B cell (primary cell): ENCODE measurements at regions not wholly inside any gene's neighbourhood (a gene's known extent, or its start where the extent isn't known, plus 50 kb on each side); places are given as distances from the start of the nearest gene placed in this dataset.

Experiments
- ATAC-seq: fragments of 200-7000 bp; cut with Tn5 transposase; one replicate; pipeline ENCODE4 v1.10.0; 2021; ENCODE audit warnings: low read depth, mild to moderate bottlenecking, moderate number of reproducible peaks, moderate library complexity
- CTCF ChIA-PET: fragments of 350-600 bp; sonication (Branson Sonifier 250); formaldehyde crosslinking; loops from one replicate; lab custom pipeline; 2021; ENCODE audit warnings: antibody characterized with exemption, inconsistent platforms; lab: Charles Lee
- POLR2A ChIA-PET: fragments of 350-600 bp; sonication (Branson Sonifier 250); formaldehyde crosslinking; loops from one replicate; lab custom pipeline; 2021; ENCODE audit warnings: antibody characterized with exemption; lab: Charles Lee
- DNase-seq: peaks from one replicate; pipeline ENCODE4 v3.0.0; 2013
- H2AFZ ChIP-seq: 2 replicates; pipeline ENCODE4 v1.6.1; 2012; ENCODE audit warnings: mild to moderate bottlenecking, low read depth, low read length; ENCODE audit not compliant: insufficient read depth, poor library complexity, severe bottlenecking
- H3K27ac ChIP-seq, 2 donors: 1 replicate in 1 of 2; 2 replicates in 1 of 2; pipeline ENCODE4 v1.5.1; 2012 to 2013; ENCODE audit warnings: low read length in 2 of 2, mild to moderate bottlenecking in 2 of 2, moderate library complexity in 1 of 2
- H3K27me3 ChIP-seq, 4 experiments: fragments of 200-600 bp in 1 of 4; sonication (generic) in 1 of 4; replicated peaks in 1 of 4; 1 replicate in 2 of 4; 2 replicates in 2 of 4; pipeline versions ENCODE4 v1.6.1 to v1.7.0; 2013 to 2016; ENCODE audit warnings: low read length in 3 of 4, mild to moderate bottlenecking in 2 of 4, mixed read lengths in 1 of 4, moderate library complexity in 1 of 4; ENCODE audit not compliant: insufficient read depth in 4 of 4, control insufficient read depth in 3 of 4; ENCODE audit errors: control extremely low read depth in 1 of 4
- H3K36me3 ChIP-seq, 2 experiments: replicated peaks in 1 of 2; 1 replicate in 1 of 2; 2 replicates in 1 of 2; pipeline versions ENCODE4 v1.6.1 to v1.7.1; 2013; ENCODE audit warnings: low read length in 1 of 2; ENCODE audit not compliant: insufficient read depth in 2 of 2, control insufficient read depth in 1 of 2; ENCODE audit errors: control extremely low read depth in 1 of 2, extremely low read depth in 1 of 2
- H3K4me1 ChIP-seq, 2 donors: fragments of 200-600 bp in 1 of 2; sonication (generic) in 1 of 2; 1 replicate in 1 of 2; 2 replicates in 1 of 2; pipeline versions ENCODE4 v1.5.1 to v1.6.1; 2013 to 2017; ENCODE audit warnings: low read length in 2 of 2; ENCODE audit not compliant: control insufficient read depth in 2 of 2, insufficient read depth in 2 of 2
- H3K4me2 ChIP-seq: replicated peaks from 2 replicates; pipeline ENCODE3; 2012; ENCODE audit warnings: mild to moderate bottlenecking, low read depth, low read length; ENCODE audit not compliant: poor library complexity, severe bottlenecking
- H3K4me3 ChIP-seq, 5 experiments: fragments of 200-600 bp in 1 of 5; sonication (generic) in 1 of 5; 1 replicate in 3 of 5; 2 replicates in 2 of 5; pipeline versions ENCODE4 v1.5.1 to v1.7.0; 2011 to 2016; ENCODE audit warnings: low read length in 4 of 5, mild to moderate bottlenecking in 4 of 5, low read depth in 2 of 5, control low read depth in 1 of 5, moderate library complexity in 1 of 5; ENCODE audit not compliant: insufficient read depth in 1 of 5; ENCODE audit errors: control extremely low read depth in 1 of 5, extremely low read depth in 1 of 5
- H3K79me2 ChIP-seq: fragments of 200-600 bp; sonication (generic); one replicate; pipeline ENCODE4 v1.6.0; 2016; ENCODE audit warnings: low read length; ENCODE audit not compliant: control insufficient read depth, insufficient read depth
- H3K9ac ChIP-seq: fragments of 200-600 bp; sonication (generic); 2 replicates; pipeline ENCODE4 v1.6.1; 2017; ENCODE audit warnings: mild to moderate bottlenecking, low read length, moderate library complexity
- H3K9me3 ChIP-seq, 3 donors: one replicate each; pipeline versions ENCODE4 v1.6.1 to v1.7.1; 2013; ENCODE audit warnings: low read length in 2 of 3; ENCODE audit not compliant: control insufficient read depth in 2 of 3, insufficient read depth in 1 of 3; ENCODE audit errors: control extremely low read depth in 1 of 3
- H4K20me1 ChIP-seq: 2 replicates; pipeline ENCODE4 v1.6.0; 2012; ENCODE audit warnings: mild to moderate bottlenecking, low read length; ENCODE audit not compliant: insufficient read depth, control insufficient read depth, poor library complexity, severe bottlenecking
- H3K27ac Mint-ChIP-seq: one replicate; pipeline ENCODE4 v1.8.0; 2021; ENCODE audit warnings: mixed read lengths
- H3K27me3 Mint-ChIP-seq: one replicate; pipeline ENCODE4 v1.8.0; 2021; ENCODE audit warnings: mixed read lengths
- H3K4me1 Mint-ChIP-seq: one replicate; pipeline ENCODE4 v1.8.0; 2021; ENCODE audit warnings: mixed read lengths
- H3K4me3 Mint-ChIP-seq: one replicate; pipeline ENCODE4 v1.8.0; 2021; ENCODE audit warnings: mixed read lengths
- H3K9me3 Mint-ChIP-seq: one replicate; pipeline ENCODE4 v1.8.0; 2022; ENCODE audit warnings: mixed read lengths; ENCODE audit not compliant: insufficient read depth
- CTCF ChIP-seq: fragments of 200-600 bp; IDR thresholded peaks from one replicate; pipeline ENCODE4 v1.8.0; 2022; ENCODE audit warnings: antibody characterized with exemption, mild to moderate bottlenecking
- EZH2 ChIP-seq: IDR thresholded peaks from 2 replicates; pipeline ENCODE4 v1.6.1; 2012; ENCODE audit warnings: borderline replicate concordance, low read depth, mild to moderate bottlenecking, moderate library complexity, low read length; ENCODE audit not compliant: insufficient read depth, poor library complexity, severe bottlenecking
- WGBS: methylation state at CpG from one replicate; pipeline ENCODE4 v1.1.5; 2013; ENCODE audit warnings: missing lambda C conversion rate; ENCODE audit not compliant: insufficient coverage; 5-methylcytosine and 5-hydroxymethylcytosine counted together
- intact Hi-C: fragments of 100-400 bp; cut with micrococcal nuclease; formaldehyde crosslinking; loops from one replicate; pipeline ENCODE4 v1.10.0; 2022

GRCh38 chr21:22703521-22703920 is 1705.3 kb downstream of the NCAM2 start:
- Mint-ChIP-seq H3K27me3 (no peaks in the 10 kb centered on the region), H3K27ac (no peak overlapping the region), H3K9me3 (no peaks in the 10 kb centered on the region), H3K4me3 (no peak overlapping the region), H3K4me1 (no peaks in the 10 kb centered on the region)
- CTCF ChIA-PET: no interaction called here
- Histone ChIP-seq H3K27me3 (no peaks in the 10 kb centered on the region), H3K79me2 (no peaks in the 10 kb centered on the region), H4K20me1 (no peaks in the 10 kb centered on the region), H3K4me3 (no peak overlapping the region), H3K27ac (no peak overlapping the region), H3K36me3 (no peaks in the 10 kb centered on the region), H2AFZ (no peak overlapping the region), H3K4me1 (no peaks in the 10 kb centered on the region), H3K4me2 (no peak overlapping the region), H3K9me3 (peaks cover 0 to 1% (median 0%) of the 10 kb centered on the region in 3 donors), H3K9ac (no peak overlapping the region)
- 100% methylated on average over 1 of the region's 2 CpGs for WGBS
- ATAC-seq (no peak), DNase-seq (no peak)
- TF ChIP-seq CTCF (no peak), EZH2 (no peak)
- POLR2A ChIA-PET: no interaction called here
- intact Hi-C loops: no loop called here

GRCh38 chr21:22710721-22711120 is 1712.5 kb downstream of the NCAM2 start:
- no peak for DNase-seq

More at GRCh38 chr21:22710721-22711120, 1712.5 kb downstream of the NCAM2 start:
- Histone ChIP-seq H3K4me2 (no peak overlapping the region), H3K79me2 (no peaks in the 10 kb centered on the region), H3K27ac (no peak overlapping the region), H4K20me1 (no peaks in the 10 kb centered on the region), H3K4me1 (no peaks in the 10 kb centered on the region), H3K36me3 (no peaks in the 10 kb centered on the region), H3K4me3 (no peak overlapping the region), H3K9me3 (peaks cover 0 to under 1% (median under 1%) of the 10 kb centered on the region in 3 donors), H3K27me3 (no peaks in the 10 kb centered on the region), H2AFZ (no peak overlapping the region), H3K9ac (no peak overlapping the region)
- ChIA-PET CTCF (no interaction called here), POLR2A (no interaction called here)
- TF ChIP-seq EZH2 (no peak), CTCF (no peak)
- intact Hi-C loops: no loop called here
- H3K4me1 Mint-ChIP-seq: no peaks in the 10 kb centered on the region
- peaks cover 8% of the 10 kb centered on the region for H3K9me3 Mint-ChIP-seq
- no peak for ATAC-seq
- H3K27me3 Mint-ChIP-seq: no peaks in the 10 kb centered on the region
- no peak overlapping the region for H3K4me3 Mint-ChIP-seq
- no peak overlapping the region for H3K27ac Mint-ChIP-seq
- WGBS: no CpG with 5 or more reads among the region's 3 CpGs
